ENCODE measurements at regions not wholly inside any gene's neighbourhood (a gene's known extent, or its start where the extent isn't known, plus 50 kb on each side); places are given as distances from the start of the nearest gene placed in this dataset.
"Not testable (repeated sequence)": the region's sequence is repeated elsewhere in the genome, so short reads cannot be mapped to it uniquely, and the experiment has no call there.

DNA sequence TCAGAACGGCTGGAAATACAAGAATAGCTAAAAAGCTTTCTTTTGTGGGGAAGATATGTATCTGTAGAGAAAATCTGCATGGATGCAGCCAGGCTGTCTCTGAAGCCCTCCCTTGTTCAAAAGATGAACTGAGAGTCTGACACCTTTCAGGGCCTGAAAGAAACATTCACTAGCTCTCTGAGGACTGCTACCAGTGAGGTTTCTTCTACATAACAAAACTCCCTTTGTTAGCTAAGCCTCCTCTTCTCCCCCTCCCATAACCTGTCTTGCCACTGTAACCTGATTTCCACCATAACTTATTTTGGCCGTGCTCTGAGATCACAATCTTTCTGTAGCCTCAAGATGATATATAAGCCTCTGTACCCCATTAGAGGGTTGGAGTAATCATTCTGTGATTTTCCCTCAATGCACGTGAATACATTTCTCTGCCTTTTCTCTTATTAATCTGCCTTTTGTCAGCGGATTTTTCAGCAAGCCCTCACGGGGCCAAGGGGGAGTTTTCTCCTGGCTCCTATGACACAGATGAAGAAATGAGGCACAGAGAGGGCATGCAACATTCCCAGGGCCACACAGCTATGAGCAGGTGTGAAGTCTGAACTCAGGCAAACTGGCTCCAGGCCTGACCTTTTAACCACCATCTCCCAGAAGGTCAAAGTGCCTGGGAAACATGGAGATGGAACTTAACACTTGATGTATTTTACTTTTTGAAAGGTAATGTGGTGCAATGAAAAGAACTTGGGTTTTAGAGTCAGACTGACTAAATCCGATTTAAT, 161.6 kb upstream of the PRDX4 start:
- DNase-seq (ENCODE audit: low read depth in 2 of 2): no peak
- H3K4me3 ChIP-seq (replicated peaks in 1 of 2; ENCODE audit: low read depth in 2 of 2, low read length in 2 of 2): no peak overlapping the region
- TF ChIP-seq, protein P1, sequence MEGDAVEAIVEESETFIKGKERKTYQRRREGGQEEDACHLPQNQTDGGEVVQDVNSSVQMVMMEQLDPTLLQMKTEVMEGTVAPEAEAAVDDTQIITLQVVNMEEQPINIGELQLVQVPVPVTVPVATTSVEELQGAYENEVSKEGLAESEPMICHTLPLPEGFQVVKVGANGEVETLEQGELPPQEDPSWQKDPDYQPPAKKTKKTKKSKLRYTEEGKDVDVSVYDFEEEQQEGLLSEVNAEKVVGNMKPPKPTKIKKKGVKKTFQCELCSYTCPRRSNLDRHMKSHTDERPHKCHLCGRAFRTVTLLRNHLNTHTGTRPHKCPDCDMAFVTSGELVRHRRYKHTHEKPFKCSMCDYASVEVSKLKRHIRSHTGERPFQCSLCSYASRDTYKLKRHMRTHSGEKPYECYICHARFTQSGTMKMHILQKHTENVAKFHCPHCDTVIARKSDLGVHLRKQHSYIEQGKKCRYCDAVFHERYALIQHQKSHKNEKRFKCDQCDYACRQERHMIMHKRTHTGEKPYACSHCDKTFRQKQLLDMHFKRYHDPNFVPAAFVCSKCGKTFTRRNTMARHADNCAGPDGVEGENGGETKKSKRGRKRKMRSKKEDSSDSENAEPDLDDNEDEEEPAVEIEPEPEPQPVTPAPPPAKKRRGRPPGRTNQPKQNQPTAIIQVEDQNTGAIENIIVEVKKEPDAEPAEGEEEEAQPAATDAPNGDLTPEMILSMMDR (IDR thresholded peaks at IDR 0.05; ENCODE audit: low read depth, low read length): no peak

DNA sequence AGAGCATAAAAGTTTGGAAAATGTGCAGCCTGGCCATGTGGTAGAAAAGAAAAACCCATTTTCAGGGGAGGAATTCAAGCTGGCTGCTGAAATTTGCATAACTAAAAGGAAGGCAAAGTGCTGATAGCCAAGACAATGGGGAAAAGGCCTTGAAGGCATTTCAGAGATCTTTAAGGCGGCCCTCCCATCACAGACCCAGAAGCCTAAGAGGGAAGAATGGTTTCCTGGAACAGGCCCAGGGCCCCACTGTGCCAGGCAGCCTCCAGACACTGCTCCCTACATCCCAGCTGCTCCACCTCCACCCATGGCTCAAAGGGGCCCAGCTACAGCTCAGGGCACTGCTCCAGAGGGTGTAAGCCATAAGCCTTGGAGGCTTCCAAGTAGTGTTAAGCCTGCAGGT, 158.0 kb upstream of the PRDX4 start:
- H3K4me3 ChIP-seq (replicated peaks in 1 of 2; ENCODE audit: low read depth in 2 of 2, low read length in 2 of 2): no peak overlapping the region
- TF ChIP-seq, protein P1 (IDR thresholded peaks at IDR 0.05; ENCODE audit: low read depth, low read length): no peak
- DNase-seq (ENCODE audit: low read depth in 2 of 2): no peak

DNA sequence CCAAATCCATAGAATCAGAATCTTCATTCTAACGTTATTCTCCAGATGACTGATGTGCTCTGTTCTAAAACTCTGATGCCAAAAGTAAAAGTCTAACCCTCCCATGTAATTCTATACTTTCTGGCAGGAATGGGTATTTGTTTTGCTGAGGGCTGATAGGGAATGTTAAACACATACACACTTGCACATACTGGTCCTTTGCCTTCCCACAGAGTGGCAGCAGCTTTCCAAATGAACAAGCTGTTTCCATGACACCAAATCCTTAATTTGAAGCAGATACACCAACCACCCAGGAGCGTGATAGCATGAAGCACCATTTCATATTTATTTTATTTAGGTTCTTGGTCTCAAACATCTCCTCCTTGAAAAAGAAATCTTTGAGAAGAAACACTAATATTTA, 155.5 kb upstream of the PRDX4 start:
- no peak overlapping the region for H3K4me3 ChIP-seq (replicated peaks in 1 of 2; ENCODE audit: low read depth in 2 of 2, low read length in 2 of 2)
- no peak for DNase-seq (ENCODE audit: low read depth in 2 of 2)
- TF ChIP-seq, protein P1 (IDR thresholded peaks at IDR 0.05; ENCODE audit: low read depth, low read length): no peak

DNA sequence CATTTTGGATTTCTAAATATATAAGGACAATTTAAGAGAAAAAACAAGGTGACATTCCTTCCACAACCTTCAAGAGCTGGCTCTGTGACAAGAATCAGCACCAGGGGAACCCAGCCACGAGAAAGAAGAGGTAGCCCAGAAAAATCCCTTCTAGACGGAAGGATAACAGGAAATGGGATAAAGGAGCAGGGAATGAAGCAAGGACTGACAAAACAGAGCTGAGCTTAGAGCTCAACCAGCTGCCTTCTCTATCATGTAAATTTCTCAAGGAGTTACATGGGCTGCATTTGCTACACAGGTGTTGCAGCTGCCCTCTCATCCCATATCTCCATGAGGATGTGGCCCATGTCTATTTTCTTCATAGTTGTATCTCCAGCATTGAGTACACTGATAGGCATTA, 154.2 kb upstream of the PRDX4 start:
- no peak for DNase-seq (ENCODE audit: low read depth in 2 of 2)
- no peak overlapping the region for H3K4me3 ChIP-seq (replicated peaks in 1 of 2; ENCODE audit: low read depth in 2 of 2, low read length in 2 of 2)
- TF ChIP-seq, protein P1 (IDR thresholded peaks at IDR 0.05; ENCODE audit: low read depth, low read length): no peak

DNA sequence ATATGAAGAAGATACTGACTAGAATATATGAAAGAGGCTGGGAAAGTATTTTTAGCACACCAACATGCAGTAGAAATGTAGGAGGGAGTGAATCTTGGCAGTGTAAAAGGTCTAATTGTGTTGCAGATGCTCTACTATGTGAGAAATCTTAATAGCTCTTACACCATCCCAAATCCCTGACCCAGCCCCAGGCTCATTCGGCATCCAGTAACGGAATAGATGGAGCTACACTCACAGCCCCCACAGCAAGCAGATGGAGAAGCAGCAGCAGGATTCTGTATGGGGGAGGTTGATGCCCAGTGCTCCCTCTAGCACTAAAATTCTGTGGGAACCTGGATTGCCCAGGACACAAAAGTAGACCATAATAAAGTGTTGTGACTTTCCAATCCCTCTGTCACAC, 153.2 kb upstream of the PRDX4 start:
- no peak for DNase-seq (ENCODE audit: low read depth in 2 of 2)
- no peak overlapping the region for H3K4me3 ChIP-seq (replicated peaks in 1 of 2; ENCODE audit: low read depth in 2 of 2, low read length in 2 of 2)

DNA sequence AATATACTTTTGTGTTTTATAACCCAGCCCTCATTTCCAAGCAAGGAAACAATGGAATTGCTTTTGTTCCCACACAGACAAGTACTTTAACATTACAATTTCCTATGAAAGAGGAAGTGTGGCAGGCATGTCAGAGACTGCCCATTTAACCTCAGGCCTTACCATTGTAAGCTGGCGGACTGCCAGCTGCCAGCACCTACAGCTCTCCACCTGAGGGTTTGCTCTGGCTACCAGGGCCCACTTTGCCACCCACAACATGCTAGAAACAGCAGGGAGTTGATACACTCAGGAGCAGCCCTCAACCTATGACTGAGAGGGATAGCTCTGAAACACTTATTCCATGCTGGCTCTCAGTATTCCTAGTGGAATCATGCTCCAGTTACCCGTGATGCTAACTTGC, 152.3 kb upstream of the PRDX4 start:
- no peak for DNase-seq (ENCODE audit: low read depth in 2 of 2)
- TF ChIP-seq, protein P1 (IDR thresholded peaks at IDR 0.05; ENCODE audit: low read depth, low read length): no peak
- no peak overlapping the region for H3K4me3 ChIP-seq (replicated peaks in 1 of 2; ENCODE audit: low read depth in 2 of 2, low read length in 2 of 2)

More for the DNA sequence above, 153.2 kb upstream of the PRDX4 start:
- TF ChIP-seq, protein P1 (IDR thresholded peaks at IDR 0.05; ENCODE audit: low read depth, low read length): no peak

DNA sequence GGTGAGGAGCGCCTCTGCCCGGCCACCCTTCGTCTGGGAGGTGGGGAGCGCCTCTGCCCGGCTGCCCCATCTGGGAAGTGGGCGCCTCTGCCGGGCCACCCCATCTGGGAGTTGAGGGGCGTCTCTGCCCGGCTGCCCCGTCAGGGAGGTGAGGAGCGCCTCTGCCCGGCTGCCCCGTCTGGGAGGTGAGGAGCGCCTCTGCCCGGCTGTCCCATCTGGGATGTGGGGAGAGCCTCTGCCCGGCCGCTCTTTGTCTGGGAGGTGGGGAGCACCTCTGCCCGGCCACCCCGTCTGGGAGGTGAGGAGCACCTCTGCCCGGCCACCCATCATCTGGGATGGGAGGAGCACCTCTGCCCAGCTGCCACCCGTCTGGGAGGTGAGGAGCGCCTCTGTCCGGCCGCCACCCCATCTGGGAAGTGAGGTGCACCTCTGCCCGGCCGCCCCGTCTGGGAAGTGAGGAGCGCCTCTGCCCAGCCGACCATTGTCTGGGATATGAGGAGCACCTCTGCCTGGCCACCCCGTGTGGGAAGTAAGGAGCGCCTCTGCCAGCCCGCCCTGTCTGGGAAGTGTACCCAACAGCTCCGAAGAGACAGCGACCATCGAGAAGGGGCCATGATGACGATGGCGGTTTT, 144.2 kb upstream of the PRDX4 start:
- not testable (repeated sequence) for DNase-seq (ENCODE audit: low read depth in 2 of 2); H3K4me3 ChIP-seq (replicated peaks in 1 of 2; ENCODE audit: low read depth in 2 of 2, low read length in 2 of 2)

All from cardiac fibroblast (primary cell).